HCT116 (cell line): ENCODE measurements at regions not wholly inside any gene's neighbourhood (a gene's known extent, or its start where the extent isn't known, plus 50 kb on each side); places are given as distances from the start of the nearest gene placed in this dataset.

ENCODE experiments used
- ATAC-seq: fragments of 200-7000 bp; cut with Tn5 transposase; 2 replicates; pipeline ENCODE4 v1.9.1; 2020; ENCODE audit warnings: mild to moderate bottlenecking, moderate library complexity
- BruUV-seq: library from RNA; stranded (reverse); fragments of 400-500 nt; replicated peaks from 2 replicates; lab custom pipeline; 2021; lab: Mats Ljungman, UMichigan
- CTCF ChIA-PET: fragments of 300-600 bp; sonication (Branson Sonifier 250); formaldehyde crosslinking; loops from one replicate; lab custom pipeline; 2021; ENCODE audit warnings: antibody characterized with exemption; lab: Charles Lee
- POLR2A ChIA-PET: fragments of 300-600, 350-600 bp; sonication (Branson Sonifier 250); formaldehyde crosslinking; loops from one replicate; lab custom pipeline; 2021; ENCODE audit warnings: antibody characterized with exemption; lab: Charles Lee
- RAD21 ChIA-PET, 2 experiments: fragments of 300-600 bp; sonication (Branson Sonifier 250); formaldehyde crosslinking; loops; one replicate each; lab custom pipeline; 2023; ENCODE audit warnings: low total read pairs in 2 of 2; ENCODE audit not compliant: uncharacterized antibody in 2 of 2, unreplicated experiment in 2 of 2, low non-redundant PET in 1 of 2; lab: Charles Lee
- DNase-seq: peaks from one replicate; pipeline ENCODE4 v3.0.0-alpha.2; 2010; ENCODE audit warnings: low read depth, low spot score
- H2AFZ ChIP-seq: fragments of 200-600 bp; shearing (Covaris generic), sonication (generic); 2 replicates; pipeline ENCODE4 v1.6.1; 2017; ENCODE audit warnings: low read depth, mixed run types, mixed read lengths, antibody characterized with exemption, low read length; ENCODE audit not compliant: poor library complexity, severe bottlenecking
- H3K27ac ChIP-seq: 2 replicates; pipeline ENCODE4 v1.5.1; 2012; ENCODE audit warnings: low read depth, low read length
- H3K27me3 ChIP-seq: fragments of 200-600 bp; sonication (generic); 2 replicates; pipeline ENCODE4 v1.6.1; 2016; ENCODE audit warnings: mixed run types, low read length, mixed read lengths; ENCODE audit not compliant: insufficient read depth
- H3K36me3 ChIP-seq, 2 experiments: fragments of 200-500 bp in 1 of 2; fragments of 200-600 bp in 1 of 2; sonication (Bioruptor generic) in 1 of 2; sonication (generic) in 1 of 2; 2 replicates each; pipeline versions ENCODE4 v1.5.1 to v1.6.1; 2014 to 2016; ENCODE audit warnings: low read length in 2 of 2, inconsistent platforms in 1 of 2, mixed read lengths in 1 of 2, mixed run types in 1 of 2; ENCODE audit not compliant: insufficient read depth in 2 of 2, control insufficient read depth in 1 of 2
- H3K4me1 ChIP-seq, 2 experiments: fragments of 200-600 bp in 1 of 2; sonication (generic) in 1 of 2; 2 replicates each; pipeline versions ENCODE4 v1.5.1 to v1.6.1; 2012 to 2017; ENCODE audit warnings: low read length in 2 of 2, inconsistent platforms in 1 of 2, mild to moderate bottlenecking in 1 of 2, mixed read lengths in 1 of 2, mixed run types in 1 of 2, moderate library complexity in 1 of 2; ENCODE audit not compliant: insufficient read depth in 2 of 2, control insufficient read depth in 1 of 2
- H3K4me2 ChIP-seq: fragments of 200-600 bp; sonication (generic); 2 replicates; pipeline ENCODE4 v1.6.1; 2017; ENCODE audit warnings: mixed run types, low read length, mixed read lengths
- H3K4me3 ChIP-seq, 2 experiments: fragments of 200-600 bp in 1 of 2; sonication (generic) in 1 of 2; replicated peaks in 1 of 2; 2 replicates each; pipeline ENCODE4 v1.5.1; 2011 to 2016; ENCODE audit warnings: low read length in 2 of 2, control low read depth in 1 of 2, low read depth in 1 of 2, mild to moderate bottlenecking in 1 of 2, mixed read lengths in 1 of 2, mixed run types in 1 of 2
- H3K79me2 ChIP-seq: fragments of 200-600 bp; sonication (generic); 2 replicates; pipeline ENCODE4 v1.6.1; 2017; ENCODE audit warnings: mild to moderate bottlenecking, mixed run types, low read length, moderate library complexity, mixed read lengths; ENCODE audit not compliant: insufficient read depth
- H3K9ac ChIP-seq: fragments of 200-600 bp; sonication (generic); 2 replicates; pipeline ENCODE4 v1.6.1; 2016; ENCODE audit warnings: low read length, mixed read lengths
- H3K9me2 ChIP-seq: fragments of 200-600 bp; sonication (generic), shearing (Covaris generic); 2 replicates; pipeline ENCODE4 v1.6.1; 2017; ENCODE audit warnings: mixed run types, mild to moderate bottlenecking, moderate library complexity; ENCODE audit not compliant: insufficient read depth
- H3K9me3 ChIP-seq, 2 experiments: fragments of 200-500 bp in 1 of 2; fragments of 200-600 bp in 1 of 2; sonication (Bioruptor generic) in 1 of 2; sonication (generic) in 1 of 2; 2 replicates each; pipeline ENCODE4 v1.6.1; 2014 to 2017; ENCODE audit warnings: low read length in 2 of 2, mixed read lengths in 2 of 2, inconsistent platforms in 1 of 2, low read depth in 1 of 2, mild to moderate bottlenecking in 1 of 2, mixed run types in 1 of 2, moderate library complexity in 1 of 2; ENCODE audit not compliant: control insufficient read depth in 1 of 2, insufficient read depth in 1 of 2
- H4K20me1 ChIP-seq: fragments of 200-600 bp; sonication (generic), shearing (Covaris generic); 2 replicates; pipeline ENCODE4 v1.6.1; 2017; ENCODE audit warnings: mixed run types, mild to moderate bottlenecking, moderate library complexity; ENCODE audit not compliant: insufficient read depth
- CBX3 ChIP-seq: IDR thresholded peaks from 2 replicates; pipeline ENCODE4 v1.6.1; 2012; ENCODE audit warnings: low read depth
- CEBPB ChIP-seq: IDR thresholded peaks from 2 replicates; pipeline ENCODE4 v1.6.1; 2012; ENCODE audit warnings: low read depth
- CTCF ChIP-seq, 3 experiments: fragments of 200-600 bp in 1 of 3; sonication (generic) in 1 of 3; IDR thresholded peaks in 2 of 3; conservative IDR thresholded peaks in 1 of 3; 2 replicates each; pipeline ENCODE4 v1.5.1; 2012 to 2017; ENCODE audit warnings: low read depth in 2 of 3, low read length in 2 of 3, antibody characterized with exemption in 1 of 3, borderline replicate concordance in 1 of 3, control low read depth in 1 of 3, mild to moderate bottlenecking in 1 of 3, mixed read lengths in 1 of 3, mixed run types in 1 of 3, moderate library complexity in 1 of 3; ENCODE audit not compliant: insufficient read depth in 1 of 3
- EGR1 ChIP-seq: IDR thresholded peaks from 2 replicates; pipeline ENCODE4 v1.6.1; 2012; ENCODE audit warnings: low read depth
- EZH2 ChIP-seq: fragments of 200-600 bp; sonication (generic); IDR thresholded peaks from 2 replicates; pipeline ENCODE4 v1.6.1; 2017; ENCODE audit warnings: antibody characterized with exemption, mixed run types
- EZH2phosphoT487 ChIP-seq: fragments of 200-600 bp; IDR thresholded peaks from 2 replicates; pipeline ENCODE4 v1.6.1; 2018; ENCODE audit warnings: antibody characterized with exemption, borderline replicate concordance
- FOSL1 ChIP-seq: IDR thresholded peaks from 2 replicates; pipeline ENCODE4 v1.6.1; 2012; ENCODE audit warnings: low read depth
- JUND ChIP-seq: IDR thresholded peaks from 2 replicates; pipeline ENCODE4 v1.6.1; 2012
- MAX ChIP-seq: IDR thresholded peaks from 2 replicates; pipeline ENCODE4 v1.6.1; 2012
- POLR2AphosphoS5 ChIP-seq: IDR thresholded peaks from 2 replicates; pipeline ENCODE4 v1.6.1; 2011; ENCODE audit warnings: mild to moderate bottlenecking, low read depth, low read length, moderate library complexity
- SP1 ChIP-seq: IDR thresholded peaks from 2 replicates; pipeline ENCODE4 v1.6.1; 2012; ENCODE audit warnings: low read depth
- SRF ChIP-seq: IDR thresholded peaks from 2 replicates; pipeline ENCODE4 v1.6.1; 2012; ENCODE audit warnings: low read depth
- ZBTB33 ChIP-seq: IDR thresholded peaks from 2 replicates; pipeline ENCODE4 v1.6.1; 2011; ENCODE audit warnings: mild to moderate bottlenecking, low read length, moderate library complexity; ENCODE audit not compliant: insufficient replicate concordance; ENCODE audit errors: extremely low read depth
- ZFX ChIP-seq: fragments of 450-650 bp; IDR thresholded peaks from 2 replicates; pipeline ENCODE4 v1.6.1; 2017
- ZNF274 ChIP-seq: fragments of 200-500 bp; sonication (Bioruptor generic); IDR thresholded peaks from 2 replicates; pipeline ENCODE4 v1.6.1; 2014; ENCODE audit warnings: mild to moderate bottlenecking, low read depth, low read length, inconsistent platforms
- intact Hi-C: fragments of 100-400 bp; cut with micrococcal nuclease; formaldehyde crosslinking; loops from 2 replicates; pipeline ENCODE4 v1.10.0; 2022
- TF ChIP-seq, protein P1 (sequence below): IDR thresholded peaks from 2 replicates; pipeline ENCODE4 v1.6.1; 2012; ENCODE audit warnings: low read depth

GRCh38 chr13:78436311-78436710 is 167.0 kb downstream of the POU4F1 start:
- BruUV-seq = no TSS peak
- no peak for ATAC-seq
- Histone ChIP-seq H3K4me2 (no peak overlapping the region), H3K27me3 (no peaks in the 10 kb centered on the region), H3K9me2 (no peaks in the 10 kb centered on the region), H3K27ac (no peak overlapping the region), H3K9ac (no peak overlapping the region), H2AFZ (no peak overlapping the region), H3K79me2 (no peaks in the 10 kb centered on the region), H4K20me1 (no peaks in the 10 kb centered on the region; the same call in 1 of the 2 replicates), H3K36me3 (no peaks in the 10 kb centered on the region), H3K4me1 (no peaks in the 10 kb centered on the region), H3K4me3 (no peak overlapping the region), H3K9me3 (no peaks in the 10 kb centered on the region)
- intact Hi-C loops = no loop called here
- TF ChIP-seq, protein P1, sequence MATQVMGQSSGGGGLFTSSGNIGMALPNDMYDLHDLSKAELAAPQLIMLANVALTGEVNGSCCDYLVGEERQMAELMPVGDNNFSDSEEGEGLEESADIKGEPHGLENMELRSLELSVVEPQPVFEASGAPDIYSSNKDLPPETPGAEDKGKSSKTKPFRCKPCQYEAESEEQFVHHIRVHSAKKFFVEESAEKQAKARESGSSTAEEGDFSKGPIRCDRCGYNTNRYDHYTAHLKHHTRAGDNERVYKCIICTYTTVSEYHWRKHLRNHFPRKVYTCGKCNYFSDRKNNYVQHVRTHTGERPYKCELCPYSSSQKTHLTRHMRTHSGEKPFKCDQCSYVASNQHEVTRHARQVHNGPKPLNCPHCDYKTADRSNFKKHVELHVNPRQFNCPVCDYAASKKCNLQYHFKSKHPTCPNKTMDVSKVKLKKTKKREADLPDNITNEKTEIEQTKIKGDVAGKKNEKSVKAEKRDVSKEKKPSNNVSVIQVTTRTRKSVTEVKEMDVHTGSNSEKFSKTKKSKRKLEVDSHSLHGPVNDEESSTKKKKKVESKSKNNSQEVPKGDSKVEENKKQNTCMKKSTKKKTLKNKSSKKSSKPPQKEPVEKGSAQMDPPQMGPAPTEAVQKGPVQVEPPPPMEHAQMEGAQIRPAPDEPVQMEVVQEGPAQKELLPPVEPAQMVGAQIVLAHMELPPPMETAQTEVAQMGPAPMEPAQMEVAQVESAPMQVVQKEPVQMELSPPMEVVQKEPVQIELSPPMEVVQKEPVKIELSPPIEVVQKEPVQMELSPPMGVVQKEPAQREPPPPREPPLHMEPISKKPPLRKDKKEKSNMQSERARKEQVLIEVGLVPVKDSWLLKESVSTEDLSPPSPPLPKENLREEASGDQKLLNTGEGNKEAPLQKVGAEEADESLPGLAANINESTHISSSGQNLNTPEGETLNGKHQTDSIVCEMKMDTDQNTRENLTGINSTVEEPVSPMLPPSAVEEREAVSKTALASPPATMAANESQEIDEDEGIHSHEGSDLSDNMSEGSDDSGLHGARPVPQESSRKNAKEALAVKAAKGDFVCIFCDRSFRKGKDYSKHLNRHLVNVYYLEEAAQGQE = no peak
- no peak for TF ChIP-seq CEBPB
- TF ChIP-seq MAX = no peak
- TF ChIP-seq CBX3 = no peak
- no peak for TF ChIP-seq JUND
- TF ChIP-seq ZBTB33 = no peak
- TF ChIP-seq POLR2AphosphoS5 = no peak
- no peak for TF ChIP-seq EZH2
- no peak for TF ChIP-seq SRF
- no peak for TF ChIP-seq CTCF (IDR thresholded peaks at IDR 0.05 in 2 of 3, conservative IDR thresholded peaks at IDR 0.05 in 1 of 3; ENCODE audit: borderline replicate concordance in 1 of 3, insufficient read depth in 1 of 3, low read depth in 2 of 3, low read length in 2 of 3)
- no peak for TF ChIP-seq EZH2phosphoT487
- no peak for TF ChIP-seq ZFX
- TF ChIP-seq FOSL1 = no peak
- no peak for TF ChIP-seq ZNF274
- TF ChIP-seq SP1 = no peak
- TF ChIP-seq EGR1 = no peak
- RAD21 ChIA-PET = no interaction called here
- CTCF ChIA-PET = no interaction called here
- POLR2A ChIA-PET = no interaction called here
- no peak for DNase-seq
